Effector memory CD4-positive, alpha-beta T cell (primary cell): ENCODE measurements at regions not wholly inside any gene's neighbourhood (a gene's known extent, or its start where the extent isn't known, plus 50 kb on each side); places are given as distances from the start of the nearest gene placed in this dataset.

Experiments
- DNase-seq, 3 donors: peaks; one replicate each; pipeline ENCODE4 v3.0.0-alpha.2; 2020
- H3K27ac ChIP-seq: 2 replicates; pipeline ENCODE4 v1.7.0; 2013; ENCODE audit warnings: mild to moderate bottlenecking, low read length, moderate library complexity; ENCODE audit not compliant: insufficient read depth, poor library complexity, severe bottlenecking
- H3K27me3 ChIP-seq: replicated peaks from 2 replicates; pipeline ENCODE4 v1.7.0; 2013; ENCODE audit warnings: mild to moderate bottlenecking, low read length; ENCODE audit not compliant: insufficient read depth, control insufficient read depth, poor library complexity, severe bottlenecking
- H3K36me3 ChIP-seq: 2 replicates; pipeline ENCODE4 v1.7.0; 2013; ENCODE audit warnings: mild to moderate bottlenecking, low read length, moderate library complexity; ENCODE audit not compliant: control insufficient read depth, insufficient read depth
- H3K4me1 ChIP-seq: 2 replicates; pipeline ENCODE4 v1.7.0; 2013; ENCODE audit warnings: low read length, mild to moderate bottlenecking; ENCODE audit not compliant: control insufficient read depth, insufficient read depth, poor library complexity, severe bottlenecking
- H3K4me3 ChIP-seq: 2 replicates; pipeline ENCODE4 v1.7.0; 2013; ENCODE audit warnings: low read length, low read depth, mild to moderate bottlenecking; ENCODE audit not compliant: insufficient read depth, poor library complexity, severe bottlenecking
- H3K9me3 ChIP-seq: 2 replicates; pipeline ENCODE4 v1.7.0; 2013; ENCODE audit warnings: mild to moderate bottlenecking, low read length, moderate library complexity; ENCODE audit not compliant: control insufficient read depth

GRCh38 chr2:234772733-234773060 lies 179.1 kb upstream of the SH3BP4 start:
- DNase-seq: no peak
- no peak overlapping the region for H3K27ac ChIP-seq
- no peak overlapping the region for H3K4me3 ChIP-seq
- no peaks in the 10 kb centered on the region for H3K27me3 ChIP-seq
- H3K4me1 ChIP-seq: no peaks in the 10 kb centered on the region
- H3K36me3 ChIP-seq: no peaks in the 10 kb centered on the region
- no peaks in the 10 kb centered on the region for H3K9me3 ChIP-seq

DNA sequence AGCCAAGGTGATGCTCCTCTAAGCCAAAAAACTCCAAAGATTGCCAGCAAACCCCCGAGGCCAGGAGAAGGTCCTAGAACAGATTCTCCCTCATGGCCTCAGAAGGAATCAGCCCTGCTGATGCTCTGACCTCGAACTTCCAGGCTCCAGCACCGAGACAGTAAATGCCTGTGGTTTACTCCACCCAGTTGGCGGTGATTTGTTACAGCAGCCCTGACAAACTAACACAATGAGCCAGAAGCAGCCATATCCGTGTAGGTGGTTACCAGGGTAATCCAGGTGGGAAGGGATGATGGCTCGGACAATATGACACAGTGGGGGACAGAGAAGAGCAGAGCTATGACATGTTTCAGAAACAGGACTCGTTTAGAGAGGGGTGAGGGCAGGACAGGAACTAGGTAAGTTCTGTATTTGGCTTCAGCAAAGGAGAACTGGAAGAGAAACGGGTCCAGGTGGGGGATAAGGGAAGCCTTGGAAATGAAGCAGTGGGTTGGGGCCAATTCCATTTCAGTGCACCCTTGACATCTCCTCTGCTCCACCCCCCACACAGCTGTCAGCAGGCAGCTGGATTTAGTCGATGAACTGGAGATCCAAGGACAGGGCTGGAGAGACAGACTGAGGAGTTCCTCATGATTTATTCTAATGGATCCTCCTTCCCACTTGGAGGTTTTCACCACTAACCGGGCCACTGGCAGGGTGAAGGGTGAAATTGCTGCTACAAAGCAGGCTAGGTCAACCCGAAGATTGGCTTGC lies 179.7 kb upstream of the SH3BP4 start:
- Histone ChIP-seq H3K4me3 (no peak overlapping the region), H3K4me1 (no peaks in the 10 kb centered on the region), H3K9me3 (no peaks in the 10 kb centered on the region), H3K36me3 (no peaks in the 10 kb centered on the region), H3K27me3 (no peaks in the 10 kb centered on the region), H3K27ac (no peak overlapping the region)
- no peak for DNase-seq

- Histone ChIP-seq H3K27ac (no peak overlapping the region), H3K36me3 (no peaks in the 10 kb centered on the region), H3K4me1 (no peaks in the 10 kb centered on the region), H3K9me3 (no peaks in the 10 kb centered on the region), H3K4me3 (no peak overlapping the region), H3K27me3 (no peaks in the 10 kb centered on the region)
- no peak for DNase-seq
These were observed 180.6 kb upstream of the SH3BP4 start for GRCh38 chr2:234771176-234771575.

- H3K36me3 ChIP-seq: no peaks in the 10 kb centered on the region
- H3K27me3 ChIP-seq: no peaks in the 10 kb centered on the region
- no peaks in the 10 kb centered on the region for H3K4me1 ChIP-seq
- no peak overlapping the region for H3K27ac ChIP-seq
- no peaks in the 10 kb centered on the region for H3K9me3 ChIP-seq
- no peak overlapping the region for H3K4me3 ChIP-seq
- no peak for DNase-seq
These were observed 181.1 kb upstream of the SH3BP4 start for GRCh38 chr2:234770715-234771141.

DNA sequence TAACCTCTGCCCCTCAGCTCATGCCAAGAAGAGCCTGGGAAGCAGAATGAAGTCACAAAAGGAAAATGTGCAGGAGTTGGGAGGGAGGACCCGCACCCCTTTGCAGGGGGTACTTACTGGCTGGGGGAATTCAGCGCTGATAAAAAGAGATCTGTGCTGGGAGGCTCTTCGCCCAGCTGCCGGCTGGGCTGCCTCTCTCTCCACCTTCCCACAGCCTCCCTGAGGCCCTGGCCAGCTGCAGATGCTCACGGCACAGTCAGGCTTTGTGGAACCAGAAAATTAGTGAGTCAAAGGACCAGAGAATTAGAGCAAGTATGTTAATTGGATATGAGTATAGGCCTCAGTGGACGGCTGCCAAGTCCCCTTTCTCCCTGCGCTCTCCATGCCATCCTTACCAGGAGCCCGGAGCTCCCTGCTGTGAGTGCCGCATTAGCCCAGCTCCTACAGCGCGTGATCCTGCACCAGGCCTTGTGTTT lies 181.7 kb upstream of the SH3BP4 start:
- H3K27me3 ChIP-seq: no peaks in the 10 kb centered on the region
- no peak overlapping the region for H3K27ac ChIP-seq
- DNase-seq: no peak
- no peaks in the 10 kb centered on the region for H3K36me3 ChIP-seq
- no peaks in the 10 kb centered on the region for H3K4me1 ChIP-seq
- H3K9me3 ChIP-seq: no peaks in the 10 kb centered on the region
- no peak overlapping the region for H3K4me3 ChIP-seq

GRCh38 chr2:234768608-234769196 lies 183.1 kb upstream of the SH3BP4 start:
- H3K27me3 ChIP-seq: no peaks in the 10 kb centered on the region
- no peaks in the 10 kb centered on the region for H3K36me3 ChIP-seq
- no peak overlapping the region for H3K4me3 ChIP-seq
- H3K27ac ChIP-seq: no peak overlapping the region
- DNase-seq: no peak
- no peaks in the 10 kb centered on the region for H3K9me3 ChIP-seq
- no peaks in the 10 kb centered on the region for H3K4me1 ChIP-seq

GRCh38 chr2:234765279-234765678 lies 186.5 kb upstream of the SH3BP4 start:
- H3K36me3 ChIP-seq: no peaks in the 10 kb centered on the region
- H3K27ac ChIP-seq: no peak overlapping the region
- no peak overlapping the region for H3K4me3 ChIP-seq
- no peak for DNase-seq
- H3K4me1 ChIP-seq: no peaks in the 10 kb centered on the region
- H3K9me3 ChIP-seq: no peaks in the 10 kb centered on the region
- H3K27me3 ChIP-seq: no peaks in the 10 kb centered on the region

DNA sequence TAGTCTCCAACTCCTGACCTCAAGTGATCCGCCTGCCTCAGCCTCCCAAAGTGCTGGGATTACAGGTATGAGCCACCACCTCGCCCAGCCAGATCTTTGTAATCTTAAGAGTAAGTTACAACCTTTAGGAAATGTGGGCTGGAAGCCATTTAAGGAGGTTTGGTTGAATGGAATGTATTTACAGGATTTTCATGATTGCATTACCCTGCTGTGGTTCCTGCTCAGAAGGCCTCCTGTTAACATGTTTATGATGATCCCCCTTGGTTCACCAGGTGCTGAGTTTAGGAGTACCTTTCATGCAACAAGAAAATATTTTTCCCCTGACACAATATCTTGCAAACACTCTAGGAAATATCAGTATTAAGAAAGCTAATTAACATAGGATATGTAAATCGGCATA lies 187.4 kb upstream of the SH3BP4 start:
- Histone ChIP-seq H3K4me1 (no peaks in the 10 kb centered on the region), H3K27ac (no peak overlapping the region), H3K4me3 (no peak overlapping the region), H3K27me3 (no peaks in the 10 kb centered on the region), H3K36me3 (no peaks in the 10 kb centered on the region), H3K9me3 (no peaks in the 10 kb centered on the region)
- DNase-seq: no peak

DNA sequence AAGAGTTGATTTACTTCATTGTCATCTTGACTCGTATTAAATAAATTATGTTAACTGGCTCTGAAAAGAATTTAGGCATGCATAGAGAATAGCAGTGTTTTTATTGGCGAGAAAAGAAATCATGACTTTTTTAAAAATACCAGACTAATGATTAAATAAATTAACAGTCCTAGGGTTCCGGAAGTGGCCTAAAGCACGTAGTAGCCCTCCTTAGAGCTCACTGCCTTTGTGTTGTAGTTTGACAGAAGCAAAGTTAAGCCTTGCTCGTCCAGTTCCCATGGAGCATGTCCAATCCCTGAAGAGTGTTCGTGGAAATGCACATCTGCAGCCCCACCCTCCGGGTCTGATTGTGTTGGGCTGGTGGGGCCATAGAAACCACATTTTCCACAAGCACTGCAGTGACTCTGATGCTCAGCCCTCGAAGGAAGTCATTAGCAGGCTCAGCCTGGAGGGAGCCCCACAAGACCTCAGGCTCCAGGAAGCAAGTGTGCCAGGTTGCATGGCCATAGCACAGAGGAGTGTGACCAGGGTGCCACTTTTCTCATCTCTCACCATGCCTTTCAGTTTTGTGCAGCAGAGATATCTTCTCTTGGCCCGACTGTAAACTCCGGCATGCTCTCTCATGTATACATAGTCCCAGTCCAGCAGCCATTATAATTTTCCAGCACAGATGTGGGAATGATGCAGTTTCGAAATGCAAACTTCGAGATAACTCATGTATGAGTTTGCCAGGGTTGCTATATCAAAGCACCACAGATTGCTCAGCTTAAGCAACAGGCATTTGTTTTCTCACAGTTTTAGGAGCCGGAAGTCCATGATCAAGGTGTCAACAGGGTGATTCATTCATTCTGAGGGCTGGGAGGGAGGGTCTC lies 188.6 kb upstream of the SH3BP4 start:
- no peak overlapping the region for H3K27ac ChIP-seq
- no peak for DNase-seq
- no peaks in the 10 kb centered on the region for H3K9me3 ChIP-seq
- H3K27me3 ChIP-seq: no peaks in the 10 kb centered on the region
- no peaks in the 10 kb centered on the region for H3K36me3 ChIP-seq
- no peak overlapping the region for H3K4me3 ChIP-seq
- no peaks in the 10 kb centered on the region for H3K4me1 ChIP-seq

DNA sequence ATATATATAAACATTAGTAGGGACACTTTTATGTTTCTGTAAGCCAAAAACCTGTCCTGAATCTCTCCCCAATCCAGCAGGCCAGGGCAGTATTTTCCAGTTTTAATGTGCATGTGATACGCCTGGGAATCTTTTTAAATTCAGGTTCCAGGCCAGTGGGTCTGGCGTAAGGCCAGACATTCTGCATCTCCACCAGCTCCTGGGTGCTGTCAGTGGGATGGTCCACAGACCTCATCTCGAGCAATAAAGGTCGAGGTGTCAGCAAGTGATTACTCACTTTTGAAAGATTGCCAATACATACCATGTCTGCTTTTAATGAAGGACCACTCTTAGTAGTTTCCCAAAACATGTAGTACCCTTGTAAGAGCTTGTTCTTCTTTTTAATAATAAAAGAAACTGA lies 189.9 kb upstream of the SH3BP4 start:
- Histone ChIP-seq H3K4me3 (no peak overlapping the region), H3K27me3 (no peaks in the 10 kb centered on the region), H3K27ac (no peak overlapping the region), H3K4me1 (no peaks in the 10 kb centered on the region), H3K9me3 (no peaks in the 10 kb centered on the region), H3K36me3 (no peaks in the 10 kb centered on the region)
- DNase-seq: no peak
